ENCODE measurements at regions not wholly inside any gene's neighbourhood (a gene's known extent, or its start where the extent isn't known, plus 50 kb on each side); places are given as distances from the start of the nearest gene placed in this dataset.
"Not testable (repeated sequence)": the region's sequence is repeated elsewhere in the genome, so short reads cannot be mapped to it uniquely, and the experiment has no call there.

DNA sequence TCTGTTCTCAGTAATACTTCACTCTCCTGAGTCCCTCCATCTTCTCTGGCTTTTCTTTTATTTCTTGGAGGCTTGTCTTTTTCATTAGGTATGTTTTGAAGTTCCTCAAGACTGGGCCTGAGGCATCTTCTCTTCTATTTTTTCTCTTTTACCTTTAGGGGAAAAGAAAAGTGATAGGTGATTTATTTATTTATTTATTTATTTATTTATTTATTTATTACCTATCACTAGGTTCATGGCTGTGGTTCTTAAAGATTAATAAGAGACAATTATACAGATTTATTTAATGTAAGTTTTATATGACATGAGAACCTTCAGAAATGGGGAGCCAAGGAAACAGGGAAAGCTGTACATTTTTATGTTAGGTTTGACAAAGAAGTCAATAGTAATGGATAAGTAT, 330.3 kb upstream of the RBMS3 start:
- DNase-seq (ENCODE audit: low spot score), result no peak

DNA sequence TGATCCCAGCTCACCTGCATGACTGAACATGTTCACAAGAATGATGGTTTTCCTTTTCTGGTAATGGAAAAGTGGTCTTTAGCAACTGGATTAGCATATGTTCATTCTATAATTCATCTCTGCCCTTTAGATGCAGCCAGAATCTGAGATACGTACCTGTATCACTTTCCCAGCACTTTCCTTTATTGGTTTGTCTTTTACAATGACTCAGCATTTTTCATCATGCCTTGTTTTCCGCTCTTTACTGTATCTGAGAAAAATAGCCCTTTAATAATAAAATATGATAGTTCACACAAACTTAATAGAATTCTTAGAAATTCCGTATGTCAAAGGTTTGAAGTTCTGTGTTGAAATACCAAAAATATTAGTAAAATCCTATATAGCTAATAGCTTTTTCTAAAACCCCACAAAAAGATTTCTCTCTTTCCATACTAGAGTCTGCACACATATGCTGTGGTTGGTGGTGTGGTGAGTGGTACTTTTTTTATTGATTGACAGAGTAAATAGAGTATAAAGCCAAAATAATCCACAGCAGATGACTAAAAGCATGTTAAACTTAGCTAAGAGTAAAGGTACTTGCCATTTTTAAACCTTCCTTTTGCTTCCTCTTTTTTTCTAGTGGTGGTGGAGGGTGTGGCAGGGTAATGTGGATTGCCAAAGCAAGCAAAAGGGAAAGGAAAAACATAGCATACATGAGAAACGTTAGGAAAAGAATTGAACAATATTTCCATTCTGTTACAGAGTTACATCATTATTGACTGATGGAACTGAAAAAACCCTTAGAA, 328.9 kb upstream of the RBMS3 start:
- DNase-seq (ENCODE audit: low spot score), result no peak

DNA sequence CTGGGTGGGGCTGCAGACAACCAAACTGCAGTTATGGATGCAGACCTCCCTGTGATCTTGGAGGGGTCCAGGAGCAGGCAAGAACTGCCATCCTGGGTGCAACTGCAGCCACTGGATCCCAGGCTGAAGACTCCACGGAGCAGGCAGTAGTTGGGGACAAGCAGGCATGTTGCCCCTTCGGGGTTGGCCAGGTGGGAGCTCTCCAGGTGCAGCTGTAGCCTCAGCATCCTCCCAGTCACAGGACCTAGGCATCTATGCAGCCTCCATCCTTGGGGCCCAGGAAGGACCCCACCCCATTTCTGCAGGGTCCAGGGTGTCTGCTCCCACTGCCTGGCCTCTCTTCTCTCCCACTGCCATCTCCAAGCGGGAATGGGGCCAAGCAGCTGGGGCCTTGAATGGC, 322.2 kb upstream of the RBMS3 start:
- no peak for DNase-seq (ENCODE audit: low spot score)

DNA sequence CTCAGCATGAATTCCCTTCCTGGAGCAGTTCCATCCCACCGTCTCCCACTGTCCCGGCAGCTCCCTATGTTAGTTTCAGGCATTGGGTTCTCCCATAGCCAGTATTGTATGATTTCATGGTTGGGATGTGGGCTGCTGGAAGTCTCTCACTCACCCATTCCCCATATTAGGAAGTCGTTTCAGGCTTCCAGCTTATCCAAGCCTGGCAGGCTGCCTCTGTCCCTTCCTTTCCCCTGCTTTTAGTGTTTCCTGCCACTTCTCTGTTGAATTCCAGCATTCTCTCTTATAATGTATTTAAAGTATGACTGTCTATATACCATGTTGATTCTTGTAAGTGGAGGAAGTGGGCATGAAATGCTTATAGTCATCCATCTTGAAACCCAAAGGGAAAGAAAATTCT, 309.7 kb upstream of the RBMS3 start:
- no peak for DNase-seq (ENCODE audit: low spot score)

DNA sequence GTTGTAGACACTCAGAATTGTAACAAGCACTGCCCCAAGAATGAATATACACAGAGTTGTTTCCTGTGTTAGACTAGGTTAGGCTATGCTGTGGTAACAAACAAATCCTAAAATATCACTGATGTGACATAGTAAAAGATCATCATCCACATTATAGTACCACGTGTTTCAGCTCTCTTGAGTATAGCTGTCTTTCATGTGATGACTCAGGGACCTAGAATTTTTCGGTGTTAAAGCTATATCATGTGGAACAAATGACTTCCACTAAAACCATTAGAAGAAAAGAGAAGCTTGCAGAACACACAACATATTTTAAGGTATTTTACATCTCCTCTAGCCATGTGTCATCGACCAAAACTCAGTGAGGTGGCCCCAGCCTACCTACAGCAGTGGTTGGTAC, 307.9 kb upstream of the RBMS3 start:
- DNase-seq (ENCODE audit: low spot score), result no peak

DNA sequence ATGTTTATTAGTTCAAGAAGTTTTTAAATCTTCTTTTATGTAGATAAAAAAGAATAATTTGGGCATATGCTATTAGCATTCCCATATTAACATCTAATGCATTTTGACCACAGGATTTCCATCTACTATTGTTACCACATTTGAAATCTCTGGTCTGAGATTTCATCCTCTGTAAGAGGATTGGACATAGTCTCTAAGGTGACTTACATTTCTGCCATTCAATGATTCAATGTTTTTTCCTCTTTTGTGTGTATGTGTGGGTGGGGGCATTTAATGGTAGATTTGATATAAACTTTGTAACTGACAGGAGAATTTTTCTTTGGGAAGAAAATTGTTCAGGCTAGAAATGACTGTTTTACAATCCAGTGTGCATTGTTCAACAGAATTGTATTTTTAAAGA, 307.3 kb upstream of the RBMS3 start:
- DNase-seq (ENCODE audit: low spot score), result no peak

DNA sequence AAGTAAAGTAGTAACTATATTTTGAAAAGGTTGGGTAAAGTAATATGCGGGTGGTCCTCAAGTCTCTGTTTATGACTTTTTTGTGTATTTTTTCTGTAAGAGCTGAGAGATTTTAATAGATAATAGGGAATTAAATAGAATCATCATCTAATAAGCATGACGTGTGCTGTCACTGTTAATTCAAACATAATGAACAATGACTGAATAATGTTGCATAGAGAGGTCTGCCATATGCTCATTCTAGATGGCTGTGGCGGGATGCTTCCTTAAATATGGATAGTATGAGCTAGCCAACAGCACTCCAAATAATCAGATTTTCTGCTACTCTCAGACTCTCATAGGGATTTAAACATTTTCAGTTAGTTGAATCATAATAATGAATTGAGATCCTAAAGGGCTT, 302.8 kb upstream of the RBMS3 start:
- DNase-seq (ENCODE audit: low spot score), result no peak

DNA sequence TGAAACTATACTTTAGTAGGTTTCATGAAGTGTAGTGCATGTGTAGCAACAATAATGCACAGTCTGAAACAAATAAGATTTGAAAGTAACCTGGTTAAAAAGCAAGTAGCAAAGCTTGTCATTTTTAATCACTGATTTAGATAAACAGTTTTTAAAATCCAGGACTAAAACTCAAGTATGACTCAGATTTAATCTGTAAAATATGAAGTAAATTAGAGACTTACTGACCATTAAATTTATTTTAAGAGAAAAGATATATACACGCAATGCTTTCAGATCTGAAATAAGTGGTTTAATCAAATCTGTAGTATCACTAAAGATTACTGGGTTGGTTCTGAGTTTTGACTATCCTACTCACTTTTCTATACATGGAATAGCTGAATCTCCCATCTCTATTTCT, 300.7 kb upstream of the RBMS3 start:
- DNase-seq (ENCODE audit: low spot score), result no peak

DNA sequence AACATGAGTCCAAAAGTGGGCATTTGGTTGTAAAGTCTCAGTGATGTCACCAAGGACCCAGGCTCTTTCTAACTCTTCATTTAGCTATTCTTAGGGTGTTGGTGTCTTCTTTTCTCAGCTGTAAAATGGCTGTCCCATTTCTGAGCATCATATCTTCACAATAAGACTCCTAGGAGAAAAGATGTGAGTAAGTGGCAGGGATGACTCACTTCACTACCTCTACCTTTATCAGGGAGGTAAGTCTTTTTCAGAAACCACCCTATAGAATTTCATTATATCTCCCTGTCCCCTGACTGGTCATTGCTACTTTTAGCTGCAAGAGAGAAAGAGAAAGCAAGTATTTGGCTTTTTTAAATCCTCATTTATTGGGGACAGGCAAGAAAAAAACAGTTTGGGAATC, 300.2 kb upstream of the RBMS3 start:
- no peak for DNase-seq (ENCODE audit: low spot score)

DNA sequence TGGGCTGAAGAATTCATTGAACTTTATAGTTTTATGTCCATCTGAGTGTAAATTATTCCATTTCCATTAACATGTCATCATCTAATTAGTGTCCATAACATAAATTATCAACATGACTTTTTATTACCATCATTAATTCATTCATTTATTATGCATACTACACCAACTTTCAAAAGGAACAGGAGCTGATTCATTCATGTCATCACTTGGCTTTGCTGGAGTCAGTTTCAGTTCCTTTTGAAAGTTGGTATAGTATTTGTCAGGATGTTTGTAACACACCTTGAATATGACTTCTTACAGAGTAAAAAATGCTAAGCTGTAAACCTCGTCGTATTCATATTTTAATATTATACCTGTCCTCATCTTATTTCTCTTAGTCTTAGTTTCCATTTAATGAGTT, 298.0 kb upstream of the RBMS3 start:
- no peak for DNase-seq (ENCODE audit: low spot score)

DNA sequence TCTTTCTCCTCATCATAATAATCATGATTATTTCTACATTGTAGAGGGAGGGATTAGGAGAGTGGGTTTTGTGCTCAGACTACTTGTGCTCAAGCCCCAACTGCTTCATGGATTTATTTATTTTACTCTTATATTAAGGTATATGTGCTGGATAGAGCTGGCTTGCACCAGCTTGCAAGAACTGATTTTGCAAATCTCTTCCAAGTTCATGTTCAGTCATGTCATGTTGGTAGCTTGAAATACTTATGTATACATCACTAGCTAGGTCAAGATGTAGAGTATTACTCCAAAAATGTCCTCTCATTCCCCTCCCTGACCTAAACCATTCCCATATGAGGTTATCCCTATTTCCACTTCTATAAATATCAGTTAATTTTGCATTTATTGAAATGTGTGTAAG, 293.9 kb upstream of the RBMS3 start:
- DNase-seq (ENCODE audit: low spot score), result no peak

DNA sequence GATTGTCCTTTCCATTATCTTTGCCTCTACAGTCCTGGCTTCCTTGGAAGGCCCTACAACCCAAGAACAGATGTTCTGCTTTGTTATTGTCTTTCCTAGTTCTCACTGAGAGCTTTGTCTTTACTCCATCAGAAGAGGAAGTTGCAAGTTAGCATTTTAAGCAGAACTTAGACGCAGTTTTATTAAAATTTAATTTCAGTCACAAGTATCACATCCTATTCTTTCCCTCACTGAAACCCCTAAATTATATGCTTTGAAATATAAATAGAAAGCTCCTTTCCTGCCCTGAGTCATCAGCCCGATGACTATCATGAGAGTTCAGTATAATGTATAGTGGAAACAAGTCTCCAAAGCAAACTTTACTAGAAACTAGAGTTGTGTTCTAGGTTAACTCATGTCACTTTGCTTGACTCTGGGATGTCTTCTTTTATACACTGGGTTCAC, 291.2 kb upstream of the RBMS3 start:
- DNase-seq (ENCODE audit: low spot score), result no peak

DNA sequence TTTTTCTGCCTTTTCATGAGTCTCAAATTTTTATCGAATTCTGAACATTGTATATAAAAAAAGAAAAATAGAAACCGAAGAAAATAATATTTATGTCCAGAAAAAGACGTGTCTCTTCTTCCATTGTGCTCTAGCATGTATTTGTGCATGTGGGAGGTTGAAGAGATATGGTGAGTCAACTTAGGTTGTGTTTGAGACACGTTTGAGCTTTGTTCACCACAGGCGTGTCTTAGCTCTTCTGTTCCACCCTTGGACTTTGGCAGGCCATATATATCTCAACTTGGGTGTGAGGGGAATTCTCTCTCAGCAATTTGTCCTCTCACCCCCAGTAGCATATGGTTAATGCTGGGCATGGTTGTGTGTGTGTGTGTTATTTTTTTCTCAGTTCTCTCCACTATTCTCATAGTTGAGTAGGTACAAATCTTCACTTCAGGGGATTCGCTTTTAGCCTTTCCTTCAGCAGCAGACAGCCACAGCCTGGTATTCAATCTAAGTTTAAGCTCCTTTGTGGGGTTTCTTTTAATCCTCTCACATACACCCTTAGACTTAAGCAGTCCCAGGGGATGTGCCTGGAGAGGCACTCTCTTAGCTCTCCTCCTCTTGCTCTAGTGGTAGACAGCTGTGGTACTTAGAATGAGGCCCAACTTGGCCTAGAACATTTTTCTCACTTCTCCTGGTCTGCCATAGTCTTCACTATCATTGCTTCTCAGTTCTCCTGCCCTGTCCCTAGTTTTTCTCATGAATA, 286.5 kb upstream of the RBMS3 start:
- DNase-seq (ENCODE audit: low spot score), result no peak

DNA sequence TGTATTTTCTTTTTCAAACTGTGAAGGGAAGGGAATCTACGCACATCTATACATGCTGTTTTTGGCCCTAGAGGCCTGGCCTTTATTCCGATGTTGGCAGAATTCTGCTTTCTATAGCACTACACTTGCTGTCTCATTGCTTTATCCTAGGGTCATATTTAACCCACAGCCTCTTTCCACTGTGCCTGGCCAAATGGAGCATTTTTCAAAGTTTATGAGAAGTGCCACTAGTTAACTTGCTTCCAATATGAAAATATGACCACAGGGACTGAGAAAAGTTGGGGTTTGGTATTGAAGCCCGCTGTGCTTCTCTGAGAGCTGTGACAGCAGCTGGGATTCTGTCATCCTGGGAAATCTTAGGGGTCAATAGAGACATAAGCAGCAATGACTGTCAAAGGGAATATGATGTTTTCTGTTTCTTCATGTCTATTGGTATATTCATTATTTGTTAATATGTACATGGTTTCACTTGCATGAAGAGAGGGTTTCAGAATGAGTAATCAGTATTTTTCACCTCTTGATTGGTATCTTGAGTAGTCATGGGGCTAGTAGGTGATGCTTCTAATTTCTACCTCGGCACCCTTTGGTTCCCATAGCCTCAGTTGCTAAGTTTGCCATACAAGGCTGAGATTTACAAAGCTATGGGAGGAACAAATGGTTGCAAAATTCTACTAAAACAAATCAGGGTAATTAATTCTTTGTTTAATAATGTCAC, 275.8 kb upstream of the RBMS3 start:
- no peak for DNase-seq (ENCODE audit: low spot score)

DNA sequence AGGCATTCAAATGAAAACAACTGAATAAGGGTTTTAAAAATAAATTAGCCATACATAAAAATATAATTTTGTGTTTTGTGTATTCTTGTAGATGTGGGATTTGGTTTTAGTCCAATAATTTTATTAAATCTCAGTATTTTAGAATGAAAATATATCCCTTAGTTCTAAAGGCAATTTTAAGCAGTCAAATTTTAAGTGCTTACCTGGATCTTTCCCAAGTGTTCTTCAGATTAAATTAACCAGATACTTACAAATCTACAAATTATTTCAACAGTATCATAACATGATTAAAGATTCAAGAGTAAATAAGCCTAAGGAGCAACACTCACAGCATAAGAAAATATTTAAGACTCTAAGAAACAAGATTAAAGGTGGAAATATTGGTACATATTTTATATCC, 275.0 kb upstream of the RBMS3 start:
- no peak for DNase-seq (ENCODE audit: low spot score)

DNA sequence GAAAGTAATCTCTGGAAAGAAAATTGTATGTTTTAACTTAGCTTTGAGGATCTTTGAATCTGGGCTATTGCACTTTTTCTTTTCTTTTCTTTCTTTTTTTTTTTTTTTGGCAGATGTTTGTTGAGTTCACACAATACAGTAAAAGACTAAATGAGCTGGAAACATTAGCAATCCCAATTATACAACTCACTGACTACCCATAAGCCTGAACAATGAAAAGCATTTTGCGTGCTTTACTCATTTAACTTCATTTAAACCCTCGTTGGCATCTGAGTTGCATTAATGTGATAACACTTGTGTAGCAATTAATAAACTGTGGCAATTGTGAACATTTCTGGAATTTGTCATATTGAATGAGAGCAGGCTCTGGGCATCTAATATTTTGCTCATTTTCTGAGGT, 269.4 kb upstream of the RBMS3 start:
- no peak for DNase-seq (ENCODE audit: low spot score)

DNA sequence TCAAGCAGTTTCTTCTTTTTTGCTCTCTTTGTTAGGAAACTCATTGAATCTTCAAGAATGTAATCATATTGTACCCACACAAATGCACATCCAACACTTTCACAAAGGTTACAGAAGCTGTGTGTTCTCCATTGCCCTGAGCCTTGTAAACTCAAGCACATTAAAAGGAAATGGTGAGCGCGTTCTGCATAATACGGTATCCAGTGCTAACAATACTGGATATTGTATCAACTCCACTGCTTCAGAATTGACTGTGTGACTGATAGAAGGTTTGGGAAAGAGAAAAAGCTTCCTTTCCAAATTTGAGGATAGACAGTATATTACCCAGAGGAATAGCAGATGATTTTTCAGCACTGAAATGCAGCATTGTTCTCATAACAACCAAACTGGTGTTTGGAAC, 268.9 kb upstream of the RBMS3 start:
- DNase-seq (ENCODE audit: low spot score), result no peak

DNA sequence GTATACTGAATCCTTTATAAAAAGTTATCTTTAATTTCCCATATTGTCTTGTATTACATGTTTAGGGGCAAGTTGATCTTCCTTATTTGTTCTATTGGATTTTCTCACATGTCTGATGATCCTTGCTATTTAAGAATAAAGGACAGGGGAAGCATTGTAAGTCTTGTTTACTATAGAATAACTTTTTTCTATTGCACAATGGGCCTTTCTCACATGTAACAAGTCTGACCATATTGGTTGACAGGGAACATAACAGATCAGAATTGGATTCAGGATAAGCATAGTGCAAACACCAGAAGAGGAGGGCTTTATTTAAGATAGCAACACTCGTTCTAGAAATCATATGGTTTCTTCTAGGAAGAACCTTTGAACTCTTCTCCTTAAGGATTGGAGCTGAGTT, 257.9 kb upstream of the RBMS3 start:
- DNase-seq (ENCODE audit: low spot score), result no peak

DNA sequence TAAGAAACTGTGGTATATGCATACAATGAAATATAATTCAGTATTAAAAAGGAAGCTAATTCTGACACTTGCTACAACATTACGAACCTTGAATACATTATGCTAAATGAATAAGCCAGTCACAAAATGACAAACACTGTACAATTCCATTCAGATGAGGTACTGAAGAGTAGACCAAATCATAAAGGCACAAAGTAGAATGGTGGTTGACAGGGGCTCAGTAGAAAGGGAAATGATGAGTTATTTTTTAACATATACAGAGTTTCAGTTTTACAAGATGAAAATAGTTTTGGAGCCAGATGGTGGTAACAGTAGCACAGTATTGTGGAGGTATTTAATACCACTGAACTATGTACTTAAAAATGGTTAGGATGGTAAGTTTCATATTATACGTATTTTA, 254.6 kb upstream of the RBMS3 start:
- DNase-seq (ENCODE audit: low spot score), result no peak

DNA sequence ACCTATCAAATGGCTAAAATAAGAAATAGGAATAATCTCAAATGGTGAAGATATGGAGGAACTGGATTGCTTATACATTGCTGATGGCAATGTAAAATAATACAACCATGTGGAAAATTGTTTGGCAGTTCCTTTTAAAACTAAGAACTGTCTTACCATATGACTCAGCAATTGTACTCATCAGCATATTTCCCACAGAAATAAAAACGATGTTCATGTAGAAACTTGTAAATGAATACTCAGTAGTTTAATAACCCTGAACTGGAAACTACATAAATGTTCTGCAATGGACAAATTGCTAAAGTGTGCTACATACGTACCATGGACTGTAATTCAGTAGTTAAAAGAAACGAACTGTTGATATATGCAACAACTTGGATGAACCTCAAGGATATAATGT, 253.9 kb upstream of the RBMS3 start:
- no peak for DNase-seq (ENCODE audit: low spot score)

DNA sequence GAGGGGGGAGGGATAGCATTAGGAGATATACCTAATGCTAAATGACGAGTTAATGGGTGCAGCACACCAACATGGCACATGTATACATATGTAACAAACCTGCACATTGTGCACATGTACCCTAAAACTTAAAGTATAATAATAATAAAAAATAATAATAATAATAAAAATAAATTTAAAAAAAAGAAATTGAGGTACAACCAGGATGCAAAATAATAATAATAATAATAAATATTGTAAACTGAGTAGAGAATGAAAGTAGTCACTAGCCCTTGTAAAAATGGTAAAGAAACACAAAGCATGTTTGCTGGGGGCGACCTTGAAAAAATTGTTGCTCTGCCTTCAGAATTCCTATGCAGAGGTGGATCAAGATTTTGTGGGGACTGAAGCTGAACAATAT, 249.7 kb upstream of the RBMS3 start:
- not testable (repeated sequence) for DNase-seq (ENCODE audit: low spot score)

DNA sequence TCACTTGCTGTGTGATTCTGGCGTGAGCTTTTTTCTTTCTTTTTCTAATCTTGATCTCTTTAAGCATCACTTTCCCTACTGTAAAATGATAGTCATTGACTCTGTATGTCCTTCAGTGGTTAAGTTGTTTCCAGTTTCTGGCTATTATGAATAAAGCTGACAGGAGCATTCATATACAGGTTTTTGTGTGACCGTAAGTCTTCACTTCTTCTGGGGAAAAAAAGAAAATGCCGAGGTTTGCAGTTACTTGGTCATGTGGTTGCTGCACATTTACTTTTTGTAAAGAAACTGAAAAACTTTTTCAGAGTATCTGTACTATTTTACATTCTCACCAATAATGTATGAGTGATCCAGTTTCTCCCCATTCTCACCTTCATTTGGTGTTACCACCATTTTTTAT, 247.4 kb upstream of the RBMS3 start:
- DNase-seq (ENCODE audit: low spot score), result no peak

DNA sequence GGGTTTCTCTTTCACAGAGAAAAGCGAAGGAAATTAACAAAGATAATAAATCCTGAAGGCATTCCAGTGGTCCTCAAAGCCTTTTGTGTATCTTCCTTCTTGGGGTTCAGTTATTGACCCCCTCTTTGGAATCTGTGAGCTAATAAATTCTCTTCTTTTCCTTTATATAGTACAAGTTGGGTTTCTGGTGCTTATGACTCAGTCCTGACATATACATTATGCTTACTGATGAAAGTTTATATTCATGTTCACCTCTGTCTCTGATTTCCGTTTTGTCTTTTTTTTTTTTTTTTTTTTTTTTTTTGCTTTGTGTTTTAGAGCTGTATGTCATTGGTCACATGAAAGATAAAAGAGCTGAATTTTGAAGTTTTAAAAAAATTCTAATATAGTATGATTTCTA, 230.7 kb upstream of the RBMS3 start:
- no peak for DNase-seq (ENCODE audit: low spot score)
